PC-9 (cell line): ENCODE measurements at regions not wholly inside any gene's neighbourhood (a gene's known extent, or its start where the extent isn't known, plus 50 kb on each side); places are given as distances from the start of the nearest gene placed in this dataset.

Experiments used
- CTCF ChIP-seq: fragments of 200-600 bp; sonication (generic); conservative IDR thresholded peaks from 2 replicates; pipeline ENCODE4 v1.6.1; 2017; ENCODE audit warnings: mixed run types, antibody characterized with exemption, mild to moderate bottlenecking, moderate library complexity
- EZH2 ChIP-seq: fragments of 200-600 bp; sonication (generic); IDR thresholded peaks from 2 replicates; pipeline ENCODE4 v1.8.0; 2017; ENCODE audit warnings: antibody characterized with exemption, low read depth

- TF ChIP-seq CTCF (no peak), EZH2 (no peak)
These were observed 211.2 kb downstream of the C7orf25 start for GRCh38 chr7:42700406-42701327.
